Ascending aorta (tissue), 2 donors: ENCODE measurements at regions not wholly inside any gene's neighbourhood (a gene's known extent, or its start where the extent isn't known, plus 50 kb on each side); places are given as distances from the start of the nearest gene placed in this dataset.

Experiments used
- DNase-seq, 2 donors: peaks; one replicate each; pipeline ENCODE4 v3.0.0-alpha.2; 2019; ENCODE audit warnings: low spot score in 2 of 2
- H3K27ac ChIP-seq, 2 donors: fragments of 200-600 bp; sonication (generic); one replicate each; pipeline ENCODE4 v1.5.1; 2016 to 2017; ENCODE audit warnings: mild to moderate bottlenecking in 1 of 2
- H3K27me3 ChIP-seq: fragments of 200-600 bp; sonication (generic); one replicate; pipeline ENCODE4 v1.5.1; 2017
- H3K36me3 ChIP-seq, 2 donors: fragments of 200-600 bp; sonication (generic); one replicate each; pipeline ENCODE4 v1.5.1; 2016
- H3K4me1 ChIP-seq, 2 donors: fragments of 200-600 bp; sonication (generic); one replicate each; pipeline ENCODE4 v1.5.1; 2016 to 2017; ENCODE audit warnings: mild to moderate bottlenecking in 1 of 2
- H3K4me3 ChIP-seq, 2 donors: fragments of 200-600 bp; sonication (generic); one replicate each; pipeline ENCODE4 v1.5.1; 2016 to 2017; ENCODE audit warnings: mild to moderate bottlenecking in 1 of 2
- H3K9me3 ChIP-seq, 2 donors: fragments of 200-600 bp; sonication (generic); one replicate each; pipeline ENCODE4 v1.5.1; 2016
- intact Hi-C: fragments of 100-400 bp; cut with DNase I; formaldehyde crosslinking; loops from one replicate; pipeline ENCODE4 v1.15.1; 2023
- TF ChIP-seq, protein P1 (sequence below), 3 experiments: fragments of 200-600 bp in 2 of 3; fragments of 450-650 bp in 1 of 3; sonication (generic) in 2 of 3; IDR thresholded peaks; one replicate each; pipeline ENCODE4 v1.5.1; 2016 to 2019; ENCODE audit warnings: antibody characterized with exemption in 3 of 3, mild to moderate bottlenecking in 1 of 3, moderate library complexity in 1 of 3

DNA sequence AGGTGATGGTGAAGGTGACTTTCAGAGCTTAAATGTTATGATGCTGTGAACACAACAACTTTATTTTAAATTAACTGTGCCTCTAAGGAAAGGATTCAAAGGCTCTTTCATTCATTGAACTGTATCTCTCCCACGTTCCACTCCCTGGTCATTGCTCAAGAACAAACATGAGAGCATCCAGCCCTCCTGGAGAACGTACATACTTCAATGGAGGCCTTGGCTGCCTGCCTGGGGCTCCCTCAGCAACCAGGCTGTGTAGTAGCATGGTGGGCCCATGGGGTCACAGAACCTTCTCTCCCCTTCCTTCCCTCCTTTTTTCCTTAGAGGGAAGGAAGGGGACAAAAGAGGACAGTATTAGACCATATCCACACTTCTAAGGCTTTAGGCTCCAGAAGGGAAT, 234.3 kb downstream of the CDC5L start:
- no peaks in the 10 kb centered on the region for H3K4me1 ChIP-seq
- no peaks in the 10 kb centered on the region for H3K27me3 ChIP-seq
- no peaks in the 10 kb centered on the region for H3K36me3 ChIP-seq
- no peaks in the 10 kb centered on the region for H3K9me3 ChIP-seq
- DNase-seq: no peak
- no peak overlapping the region for H3K27ac ChIP-seq
- intact Hi-C loops: no loop called here
- TF ChIP-seq, protein P1, sequence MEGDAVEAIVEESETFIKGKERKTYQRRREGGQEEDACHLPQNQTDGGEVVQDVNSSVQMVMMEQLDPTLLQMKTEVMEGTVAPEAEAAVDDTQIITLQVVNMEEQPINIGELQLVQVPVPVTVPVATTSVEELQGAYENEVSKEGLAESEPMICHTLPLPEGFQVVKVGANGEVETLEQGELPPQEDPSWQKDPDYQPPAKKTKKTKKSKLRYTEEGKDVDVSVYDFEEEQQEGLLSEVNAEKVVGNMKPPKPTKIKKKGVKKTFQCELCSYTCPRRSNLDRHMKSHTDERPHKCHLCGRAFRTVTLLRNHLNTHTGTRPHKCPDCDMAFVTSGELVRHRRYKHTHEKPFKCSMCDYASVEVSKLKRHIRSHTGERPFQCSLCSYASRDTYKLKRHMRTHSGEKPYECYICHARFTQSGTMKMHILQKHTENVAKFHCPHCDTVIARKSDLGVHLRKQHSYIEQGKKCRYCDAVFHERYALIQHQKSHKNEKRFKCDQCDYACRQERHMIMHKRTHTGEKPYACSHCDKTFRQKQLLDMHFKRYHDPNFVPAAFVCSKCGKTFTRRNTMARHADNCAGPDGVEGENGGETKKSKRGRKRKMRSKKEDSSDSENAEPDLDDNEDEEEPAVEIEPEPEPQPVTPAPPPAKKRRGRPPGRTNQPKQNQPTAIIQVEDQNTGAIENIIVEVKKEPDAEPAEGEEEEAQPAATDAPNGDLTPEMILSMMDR (IDR thresholded peaks at IDR 0.05): no peak
- no peak overlapping the region for H3K4me3 ChIP-seq

GRCh38 chr6:44622555-44622954, 235.0 kb downstream of the CDC5L start:
- no peaks in the 10 kb centered on the region for H3K36me3 ChIP-seq
- H3K4me1 ChIP-seq: no peaks in the 10 kb centered on the region
- TF ChIP-seq, protein P1 (IDR thresholded peaks at IDR 0.05): no peak
- no peak for DNase-seq
- intact Hi-C loops: no loop called here
- H3K9me3 ChIP-seq: no peaks in the 10 kb centered on the region
- H3K27ac ChIP-seq: no peak overlapping the region
- no peak overlapping the region for H3K4me3 ChIP-seq
- H3K27me3 ChIP-seq: no peaks in the 10 kb centered on the region

GRCh38 chr6:44622956-44623355, 235.4 kb downstream of the CDC5L start:
- intact Hi-C loops: no loop called here
- DNase-seq: no peak
- Histone ChIP-seq H3K4me1 (no peaks in the 10 kb centered on the region), H3K27ac (no peak overlapping the region), H3K4me3 (no peak overlapping the region), H3K36me3 (no peaks in the 10 kb centered on the region), H3K27me3 (no peaks in the 10 kb centered on the region), H3K9me3 (no peaks in the 10 kb centered on the region)
- TF ChIP-seq, protein P1 (IDR thresholded peaks at IDR 0.05): no peak

DNA sequence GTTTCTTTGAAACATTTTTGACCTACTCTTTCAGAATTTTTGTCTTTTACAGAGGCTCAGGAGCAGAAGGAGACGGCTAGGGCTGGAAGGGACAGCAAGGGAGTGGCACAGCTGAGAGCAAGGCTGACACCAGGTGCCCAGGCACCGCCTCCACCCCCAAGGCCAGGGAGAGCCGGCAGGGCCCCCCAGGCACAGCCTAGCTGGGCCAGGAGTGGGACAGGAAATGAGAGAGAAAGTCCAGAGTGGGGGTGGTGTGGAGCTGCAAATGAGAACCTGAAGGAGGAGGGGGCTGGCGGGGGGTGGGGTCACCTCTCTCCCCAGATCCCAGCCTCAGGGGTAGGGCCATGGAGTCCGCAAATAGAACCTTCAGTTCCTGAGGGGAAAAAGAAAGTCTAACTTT, 236.7 kb downstream of the CDC5L start:
- H3K36me3 ChIP-seq: no peaks in the 10 kb centered on the region
- no peaks in the 10 kb centered on the region for H3K9me3 ChIP-seq
- TF ChIP-seq, protein P1 (IDR thresholded peaks at IDR 0.05): no peak
- H3K27me3 ChIP-seq: no peaks in the 10 kb centered on the region
- no peak overlapping the region for H3K4me3 ChIP-seq
- intact Hi-C loops: no loop called here
- H3K4me1 ChIP-seq: no peaks in the 10 kb centered on the region
- H3K27ac ChIP-seq: no peak overlapping the region
- no peak for DNase-seq

DNA sequence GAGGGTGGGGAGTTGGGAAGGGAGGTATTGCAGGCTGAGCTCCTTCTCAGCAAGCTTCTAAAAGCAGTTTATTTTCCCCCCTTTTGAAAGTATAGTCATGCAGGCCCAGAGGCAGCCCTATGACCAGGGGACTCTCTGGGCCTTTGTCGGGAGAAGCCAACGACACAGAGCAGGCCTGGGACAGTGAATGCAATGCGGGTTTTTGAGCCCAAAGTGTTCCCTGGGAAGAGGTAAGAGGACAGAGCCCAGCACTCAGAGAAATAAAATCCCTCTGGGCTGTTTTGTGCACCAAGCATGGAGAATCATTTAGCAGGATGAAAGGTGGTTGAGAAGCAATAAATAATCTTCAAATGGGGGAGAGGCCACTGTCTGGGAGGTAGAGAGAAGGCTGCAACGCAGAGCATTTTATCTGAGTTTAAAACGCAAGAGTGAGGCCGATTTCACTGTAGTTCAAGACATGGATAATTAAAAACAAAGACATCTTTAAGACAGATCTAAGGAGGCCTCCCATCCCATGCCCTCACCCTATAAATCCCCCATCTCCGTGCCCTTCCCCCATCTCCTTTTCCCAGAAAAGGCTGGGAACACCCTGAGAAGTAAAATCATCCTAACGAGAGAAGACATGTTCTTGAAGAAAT, 237.5 kb downstream of the CDC5L start:
- H3K36me3 ChIP-seq: no peaks in the 10 kb centered on the region
- no peaks in the 10 kb centered on the region for H3K9me3 ChIP-seq
- intact Hi-C loops: no loop called here
- no peaks in the 10 kb centered on the region for H3K27me3 ChIP-seq
- no peaks in the 10 kb centered on the region for H3K4me1 ChIP-seq
- TF ChIP-seq, protein P1 (IDR thresholded peaks at IDR 0.05): no peak
- no peak for DNase-seq
- H3K27ac ChIP-seq: no peak overlapping the region
- no peak overlapping the region for H3K4me3 ChIP-seq

- TF ChIP-seq, protein P1 (IDR thresholded peaks at IDR 0.05): no peak
- Histone ChIP-seq H3K9me3 (no peaks in the 10 kb centered on the region), H3K27me3 (no peaks in the 10 kb centered on the region), H3K4me1 (no peaks in the 10 kb centered on the region), H3K27ac (no peak overlapping the region), H3K36me3 (no peaks in the 10 kb centered on the region), H3K4me3 (no peak overlapping the region)
- intact Hi-C loops: no loop called here
- DNase-seq: no peak
Measured at GRCh38 chr6:44625996-44626395, 238.5 kb downstream of the CDC5L start.
